ENCODE measurements at regions not wholly inside any gene's neighbourhood (a gene's known extent, or its start where the extent isn't known, plus 50 kb on each side); places are given as distances from the start of the nearest gene placed in this dataset.
"Not testable (repeated sequence)": the region's sequence is repeated elsewhere in the genome, so short reads cannot be mapped to it uniquely, and the experiment has no call there.

GRCh38 chr16:56022818-56023217 is 147.6 kb upstream of the CES5A start:
- in situ Hi-C loops (cut with MboI; ENCODE audit: low sequenced_read_pairs) = no loop called here

- in situ Hi-C loops (cut with MboI; ENCODE audit: low sequenced_read_pairs) = no loop called here
Observed at GRCh38 chr16:56019274-56019673, 144.1 kb upstream of the CES5A start.

GRCh38 chr16:56013962-56014552 is 138.9 kb upstream of the CES5A start:
- in situ Hi-C loops (cut with MboI; ENCODE audit: low sequenced_read_pairs) = no loop called here

- in situ Hi-C loops (cut with MboI; ENCODE audit: low sequenced_read_pairs) = no loop called here
Observed at GRCh38 chr16:56012482-56012811, 137.3 kb upstream of the CES5A start.

GRCh38 chr16:56011808-56012481 is 136.8 kb upstream of the CES5A start:
- in situ Hi-C loops (cut with MboI; ENCODE audit: low sequenced_read_pairs) = no loop called here

GRCh38 chr16:56005958-56006357 is 130.8 kb upstream of the CES5A start:
- in situ Hi-C loops (cut with MboI; ENCODE audit: low sequenced_read_pairs) = no loop called here

- in situ Hi-C loops (cut with MboI; ENCODE audit: low sequenced_read_pairs) = no loop called here
Observed at GRCh38 chr16:55999683-56000082, 124.5 kb upstream of the CES5A start.

- in situ Hi-C loops (cut with MboI; ENCODE audit: low sequenced_read_pairs) = no loop called here
Observed at GRCh38 chr16:55993088-55993487, 117.9 kb upstream of the CES5A start.

- in situ Hi-C loops (cut with MboI; ENCODE audit: low sequenced_read_pairs) = no loop called here
Observed at GRCh38 chr16:55992551-55992950, 117.4 kb upstream of the CES5A start.

- in situ Hi-C loops (cut with MboI; ENCODE audit: low sequenced_read_pairs) = no loop called here
Observed at GRCh38 chr16:55991843-55992242, 116.7 kb upstream of the CES5A start.

- in situ Hi-C loops (cut with MboI; ENCODE audit: low sequenced_read_pairs) = no loop called here
Observed at GRCh38 chr16:55989569-55989907, 114.4 kb upstream of the CES5A start.

GRCh38 chr16:55988850-55989568 is 113.8 kb upstream of the CES5A start:
- in situ Hi-C loops (cut with MboI; ENCODE audit: low sequenced_read_pairs) = not testable (repeated sequence)

- in situ Hi-C loops (cut with MboI; ENCODE audit: low sequenced_read_pairs) = no loop called here
Observed at GRCh38 chr16:55988013-55988412, 112.8 kb upstream of the CES5A start.

- in situ Hi-C loops (cut with MboI; ENCODE audit: low sequenced_read_pairs) = no loop called here
Observed at GRCh38 chr16:55982597-55982996, 107.4 kb upstream of the CES5A start.

GRCh38 chr16:55981557-55981956 is 106.4 kb upstream of the CES5A start:
- in situ Hi-C loops (cut with MboI; ENCODE audit: low sequenced_read_pairs) = no loop called here

GRCh38 chr16:55976815-55977214 is 101.6 kb upstream of the CES5A start:
- in situ Hi-C loops (cut with MboI; ENCODE audit: low sequenced_read_pairs) = no loop called here

- in situ Hi-C loops (cut with MboI; ENCODE audit: low sequenced_read_pairs) = no loop called here
Observed at GRCh38 chr16:55971447-55971846, 96.3 kb upstream of the CES5A start.

GRCh38 chr16:55968221-55968620 is 93.0 kb upstream of the CES5A start:
- in situ Hi-C loops (cut with MboI; ENCODE audit: low sequenced_read_pairs) = no loop called here

GRCh38 chr16:55964923-55965475 is 89.8 kb upstream of the CES5A start:
- in situ Hi-C loops (cut with MboI; ENCODE audit: low sequenced_read_pairs) = no loop called here

- in situ Hi-C loops (cut with MboI; ENCODE audit: low sequenced_read_pairs) = no loop called here
Observed at GRCh38 chr16:55955845-55956244, 80.7 kb upstream of the CES5A start.

GRCh38 chr16:55955424-55955823 is 80.3 kb upstream of the CES5A start:
- in situ Hi-C loops (cut with MboI; ENCODE audit: low sequenced_read_pairs) = no loop called here

GRCh38 chr16:55954906-55955305 is 79.7 kb upstream of the CES5A start:
- in situ Hi-C loops (cut with MboI; ENCODE audit: low sequenced_read_pairs) = no loop called here

Data from HL-60/S4 (cell line).